ENCODE measurements at regions not wholly inside any gene's neighbourhood (a gene's known extent, or its start where the extent isn't known, plus 50 kb on each side); places are given as distances from the start of the nearest gene placed in this dataset.
A peak's percentile ranks its signal among the peaks of the same experiment; 100 is the strongest.

DNA sequence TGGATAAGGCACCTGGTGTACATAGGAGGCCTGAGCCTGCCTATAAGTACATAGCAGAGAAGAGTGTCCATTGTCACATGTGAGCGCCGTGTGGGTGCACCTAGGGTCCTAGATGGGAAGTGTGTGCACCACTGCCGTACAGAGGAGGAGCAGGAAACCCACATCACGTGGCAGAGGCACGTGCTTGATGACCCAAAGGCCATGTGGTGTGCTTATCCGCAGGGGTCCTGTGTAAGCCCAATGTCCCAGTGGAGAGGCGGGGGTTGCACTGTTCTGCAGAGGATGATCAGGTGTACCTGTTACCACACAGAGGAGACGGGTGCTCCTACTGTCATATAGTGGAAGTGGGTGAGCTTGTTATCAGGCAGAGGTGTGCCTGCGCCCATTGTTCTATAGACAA lies 354.1 kb upstream of the IRX2 start:
- Mint-ChIP-seq H3K4me1 (peaks cover 89% of the 10 kb centered on the region), H3K9me3 (peaks cover 6% of the 10 kb centered on the region; the same call in 1 of the 2 replicates), H3K36me3 (no peaks in the 10 kb centered on the region), H3K4me3 (no peak overlapping the region), H3K27me3 (ENCODE audit: low read depth) (peaks cover 44% of the 10 kb centered on the region), H3K27ac (no peak overlapping the region)
- TF ChIP-seq, protein P1, sequence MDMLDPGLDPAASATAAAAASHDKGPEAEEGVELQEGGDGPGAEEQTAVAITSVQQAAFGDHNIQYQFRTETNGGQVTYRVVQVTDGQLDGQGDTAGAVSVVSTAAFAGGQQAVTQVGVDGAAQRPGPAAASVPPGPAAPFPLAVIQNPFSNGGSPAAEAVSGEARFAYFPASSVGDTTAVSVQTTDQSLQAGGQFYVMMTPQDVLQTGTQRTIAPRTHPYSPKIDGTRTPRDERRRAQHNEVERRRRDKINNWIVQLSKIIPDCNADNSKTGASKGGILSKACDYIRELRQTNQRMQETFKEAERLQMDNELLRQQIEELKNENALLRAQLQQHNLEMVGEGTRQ (CRISPR knock-in tag; IDR thresholded peaks at IDR 0.05), result peak; percentile 68
- TF ChIP-seq, protein P2, sequence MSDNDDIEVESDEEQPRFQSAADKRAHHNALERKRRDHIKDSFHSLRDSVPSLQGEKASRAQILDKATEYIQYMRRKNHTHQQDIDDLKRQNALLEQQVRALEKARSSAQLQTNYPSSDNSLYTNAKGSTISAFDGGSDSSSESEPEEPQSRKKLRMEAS (CRISPR knock-in tag; IDR thresholded peaks at IDR 0.05), result peak; percentile 77; the same call in 1 of the 2 replicates
- TF ChIP-seq, protein P3, sequence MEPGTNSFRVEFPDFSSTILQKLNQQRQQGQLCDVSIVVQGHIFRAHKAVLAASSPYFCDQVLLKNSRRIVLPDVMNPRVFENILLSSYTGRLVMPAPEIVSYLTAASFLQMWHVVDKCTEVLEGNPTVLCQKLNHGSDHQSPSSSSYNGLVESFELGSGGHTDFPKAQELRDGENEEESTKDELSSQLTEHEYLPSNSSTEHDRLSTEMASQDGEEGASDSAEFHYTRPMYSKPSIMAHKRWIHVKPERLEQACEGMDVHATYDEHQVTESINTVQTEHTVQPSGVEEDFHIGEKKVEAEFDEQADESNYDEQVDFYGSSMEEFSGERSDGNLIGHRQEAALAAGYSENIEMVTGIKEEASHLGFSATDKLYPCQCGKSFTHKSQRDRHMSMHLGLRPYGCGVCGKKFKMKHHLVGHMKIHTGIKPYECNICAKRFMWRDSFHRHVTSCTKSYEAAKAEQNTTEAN (CRISPR knock-in tag; IDR thresholded peaks at IDR 0.05), result 0 out of 2 replicates have a peak, but pooled peaks have one; percentile 60
- TF ChIP-seq FOXP1 (CRISPR knock-in tag; IDR thresholded peaks at IDR 0.05; ENCODE audit: borderline replicate concordance) (0 out of 2 replicates have a peak, but pooled peaks have one; percentile 51), SP1 (CRISPR knock-in tag; conservative IDR thresholded peaks at IDR 0.05) (0 out of 2 replicates have a peak, but pooled peaks have one; percentile 25), FOXK1 (CRISPR knock-in tag; IDR thresholded peaks at IDR 0.05) (0 out of 2 replicates have a peak, but pooled peaks have one; percentile 41), MYBL2 (CRISPR knock-in tag; IDR thresholded peaks at IDR 0.05) (0 out of 2 replicates have a peak, but pooled peaks have one; percentile 39), ZNF416 (CRISPR knock-in tag; IDR thresholded peaks at IDR 0.05) (no peak)
- TF ChIP-seq, protein P4, sequence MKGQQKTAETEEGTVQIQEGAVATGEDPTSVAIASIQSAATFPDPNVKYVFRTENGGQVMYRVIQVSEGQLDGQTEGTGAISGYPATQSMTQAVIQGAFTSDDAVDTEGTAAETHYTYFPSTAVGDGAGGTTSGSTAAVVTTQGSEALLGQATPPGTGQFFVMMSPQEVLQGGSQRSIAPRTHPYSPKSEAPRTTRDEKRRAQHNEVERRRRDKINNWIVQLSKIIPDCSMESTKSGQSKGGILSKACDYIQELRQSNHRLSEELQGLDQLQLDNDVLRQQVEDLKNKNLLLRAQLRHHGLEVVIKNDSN (CRISPR knock-in tag; IDR thresholded peaks at IDR 0.05), result peak; percentile 67
- TF ChIP-seq, protein P5, sequence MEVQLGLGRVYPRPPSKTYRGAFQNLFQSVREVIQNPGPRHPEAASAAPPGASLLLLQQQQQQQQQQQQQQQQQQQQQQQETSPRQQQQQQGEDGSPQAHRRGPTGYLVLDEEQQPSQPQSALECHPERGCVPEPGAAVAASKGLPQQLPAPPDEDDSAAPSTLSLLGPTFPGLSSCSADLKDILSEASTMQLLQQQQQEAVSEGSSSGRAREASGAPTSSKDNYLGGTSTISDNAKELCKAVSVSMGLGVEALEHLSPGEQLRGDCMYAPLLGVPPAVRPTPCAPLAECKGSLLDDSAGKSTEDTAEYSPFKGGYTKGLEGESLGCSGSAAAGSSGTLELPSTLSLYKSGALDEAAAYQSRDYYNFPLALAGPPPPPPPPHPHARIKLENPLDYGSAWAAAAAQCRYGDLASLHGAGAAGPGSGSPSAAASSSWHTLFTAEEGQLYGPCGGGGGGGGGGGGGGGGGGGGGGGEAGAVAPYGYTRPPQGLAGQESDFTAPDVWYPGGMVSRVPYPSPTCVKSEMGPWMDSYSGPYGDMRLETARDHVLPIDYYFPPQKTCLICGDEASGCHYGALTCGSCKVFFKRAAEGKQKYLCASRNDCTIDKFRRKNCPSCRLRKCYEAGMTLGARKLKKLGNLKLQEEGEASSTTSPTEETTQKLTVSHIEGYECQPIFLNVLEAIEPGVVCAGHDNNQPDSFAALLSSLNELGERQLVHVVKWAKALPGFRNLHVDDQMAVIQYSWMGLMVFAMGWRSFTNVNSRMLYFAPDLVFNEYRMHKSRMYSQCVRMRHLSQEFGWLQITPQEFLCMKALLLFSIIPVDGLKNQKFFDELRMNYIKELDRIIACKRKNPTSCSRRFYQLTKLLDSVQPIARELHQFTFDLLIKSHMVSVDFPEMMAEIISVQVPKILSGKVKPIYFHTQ (CRISPR knock-in tag; IDR thresholded peaks at IDR 0.05), result no peak
- TF ChIP-seq, protein P6, sequence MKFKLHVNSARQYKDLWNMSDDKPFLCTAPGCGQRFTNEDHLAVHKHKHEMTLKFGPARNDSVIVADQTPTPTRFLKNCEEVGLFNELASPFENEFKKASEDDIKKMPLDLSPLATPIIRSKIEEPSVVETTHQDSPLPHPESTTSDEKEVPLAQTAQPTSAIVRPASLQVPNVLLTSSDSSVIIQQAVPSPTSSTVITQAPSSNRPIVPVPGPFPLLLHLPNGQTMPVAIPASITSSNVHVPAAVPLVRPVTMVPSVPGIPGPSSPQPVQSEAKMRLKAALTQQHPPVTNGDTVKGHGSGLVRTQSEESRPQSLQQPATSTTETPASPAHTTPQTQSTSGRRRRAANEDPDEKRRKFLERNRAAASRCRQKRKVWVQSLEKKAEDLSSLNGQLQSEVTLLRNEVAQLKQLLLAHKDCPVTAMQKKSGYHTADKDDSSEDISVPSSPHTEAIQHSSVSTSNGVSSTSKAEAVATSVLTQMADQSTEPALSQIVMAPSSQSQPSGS (CRISPR knock-in tag; IDR thresholded peaks at IDR 0.05; ENCODE audit: borderline replicate concordance, low read depth), result no peak
- TF ChIP-seq, protein P7, sequence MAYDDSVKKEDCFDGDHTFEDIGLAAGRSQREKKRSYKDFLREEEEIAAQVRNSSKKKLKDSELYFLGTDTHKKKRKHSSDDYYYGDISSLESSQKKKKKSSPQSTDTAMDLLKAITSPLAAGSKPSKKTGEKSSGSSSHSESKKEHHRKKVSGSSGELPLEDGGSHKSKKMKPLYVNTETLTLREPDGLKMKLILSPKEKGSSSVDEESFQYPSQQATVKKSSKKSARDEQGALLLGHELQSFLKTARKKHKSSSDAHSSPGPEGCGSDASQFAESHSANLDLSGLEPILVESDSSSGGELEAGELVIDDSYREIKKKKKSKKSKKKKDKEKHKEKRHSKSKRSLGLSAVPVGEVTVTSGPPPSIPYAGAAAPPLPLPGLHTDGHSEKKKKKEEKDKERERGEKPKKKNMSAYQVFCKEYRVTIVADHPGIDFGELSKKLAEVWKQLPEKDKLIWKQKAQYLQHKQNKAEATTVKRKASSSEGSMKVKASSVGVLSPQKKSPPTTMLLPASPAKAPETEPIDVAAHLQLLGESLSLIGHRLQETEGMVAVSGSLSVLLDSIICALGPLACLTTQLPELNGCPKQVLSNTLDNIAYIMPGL (CRISPR knock-in tag; IDR thresholded peaks at IDR 0.05), result no peak
- CTCF ChIA-PET, result interaction anchor here (2.8 kb wide), 1 partner anchor 91 kb away, joined by 9 read pairs; no protein-coding TSS in a partner anchor
- POLR2A ChIA-PET, result no interaction called here
- ATAC-seq (no peak), DNase-seq (ENCODE audit: low spot score) (no peak)

DNA sequence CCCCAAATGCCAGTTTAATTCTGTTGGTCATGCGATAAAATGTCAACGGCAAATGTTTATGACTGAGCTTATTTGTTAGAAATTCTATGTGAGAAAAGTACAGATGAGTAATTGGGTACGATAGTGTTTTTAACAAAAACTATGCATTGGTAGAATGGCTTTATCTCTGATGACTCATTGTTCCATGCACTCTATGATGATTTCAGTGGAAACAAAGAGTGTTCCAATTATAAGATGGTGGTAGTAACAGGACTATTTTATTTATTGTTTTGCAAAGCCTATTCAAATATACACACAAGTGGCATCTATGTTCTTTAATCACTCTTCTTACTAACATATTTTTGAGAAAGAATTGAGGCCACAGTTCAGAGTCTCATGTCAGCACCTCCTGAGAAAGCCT lies 353.7 kb upstream of the IRX2 start:
- peaks cover 44% of the 10 kb centered on the region for H3K27me3 Mint-ChIP-seq (ENCODE audit: low read depth)
- H3K9me3 Mint-ChIP-seq, result peaks cover 6% of the 10 kb centered on the region; the same call in 1 of the 2 replicates
- H3K36me3 Mint-ChIP-seq, result no peaks in the 10 kb centered on the region
- DNase-seq (ENCODE audit: low spot score), result no peak
- no peak overlapping the region for H3K27ac Mint-ChIP-seq
- no peak for ATAC-seq
- ChIA-PET POLR2A (interaction anchor here (0.7 kb wide), 1 partner anchor 21 kb away, joined by 3 read pairs; no protein-coding TSS in a partner anchor), CTCF (interaction anchor here (2.8 kb wide), 1 partner anchor 91 kb away, joined by 9 read pairs; no protein-coding TSS in a partner anchor)
- H3K4me1 Mint-ChIP-seq, result peaks cover 90% of the 10 kb centered on the region
- no peak overlapping the region for H3K4me3 Mint-ChIP-seq
- TF ChIP-seq, protein P8, sequence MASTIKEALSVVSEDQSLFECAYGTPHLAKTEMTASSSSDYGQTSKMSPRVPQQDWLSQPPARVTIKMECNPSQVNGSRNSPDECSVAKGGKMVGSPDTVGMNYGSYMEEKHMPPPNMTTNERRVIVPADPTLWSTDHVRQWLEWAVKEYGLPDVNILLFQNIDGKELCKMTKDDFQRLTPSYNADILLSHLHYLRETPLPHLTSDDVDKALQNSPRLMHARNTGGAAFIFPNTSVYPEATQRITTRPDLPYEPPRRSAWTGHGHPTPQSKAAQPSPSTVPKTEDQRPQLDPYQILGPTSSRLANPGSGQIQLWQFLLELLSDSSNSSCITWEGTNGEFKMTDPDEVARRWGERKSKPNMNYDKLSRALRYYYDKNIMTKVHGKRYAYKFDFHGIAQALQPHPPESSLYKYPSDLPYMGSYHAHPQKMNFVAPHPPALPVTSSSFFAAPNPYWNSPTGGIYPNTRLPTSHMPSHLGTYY (CRISPR knock-in tag; IDR thresholded peaks at IDR 0.05), result no peak
- TF ChIP-seq, protein P9, sequence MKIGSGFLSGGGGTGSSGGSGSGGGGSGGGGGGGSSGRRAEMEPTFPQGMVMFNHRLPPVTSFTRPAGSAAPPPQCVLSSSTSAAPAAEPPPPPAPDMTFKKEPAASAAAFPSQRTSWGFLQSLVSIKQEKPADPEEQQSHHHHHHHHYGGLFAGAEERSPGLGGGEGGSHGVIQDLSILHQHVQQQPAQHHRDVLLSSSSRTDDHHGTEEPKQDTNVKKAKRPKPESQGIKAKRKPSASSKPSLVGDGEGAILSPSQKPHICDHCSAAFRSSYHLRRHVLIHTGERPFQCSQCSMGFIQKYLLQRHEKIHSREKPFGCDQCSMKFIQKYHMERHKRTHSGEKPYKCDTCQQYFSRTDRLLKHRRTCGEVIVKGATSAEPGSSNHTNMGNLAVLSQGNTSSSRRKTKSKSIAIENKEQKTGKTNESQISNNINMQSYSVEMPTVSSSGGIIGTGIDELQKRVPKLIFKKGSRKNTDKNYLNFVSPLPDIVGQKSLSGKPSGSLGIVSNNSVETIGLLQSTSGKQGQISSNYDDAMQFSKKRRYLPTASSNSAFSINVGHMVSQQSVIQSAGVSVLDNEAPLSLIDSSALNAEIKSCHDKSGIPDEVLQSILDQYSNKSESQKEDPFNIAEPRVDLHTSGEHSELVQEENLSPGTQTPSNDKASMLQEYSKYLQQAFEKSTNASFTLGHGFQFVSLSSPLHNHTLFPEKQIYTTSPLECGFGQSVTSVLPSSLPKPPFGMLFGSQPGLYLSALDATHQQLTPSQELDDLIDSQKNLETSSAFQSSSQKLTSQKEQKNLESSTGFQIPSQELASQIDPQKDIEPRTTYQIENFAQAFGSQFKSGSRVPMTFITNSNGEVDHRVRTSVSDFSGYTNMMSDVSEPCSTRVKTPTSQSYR (CRISPR knock-in tag; IDR thresholded peaks at IDR 0.05), result no peak
- TF ChIP-seq, protein P10, sequence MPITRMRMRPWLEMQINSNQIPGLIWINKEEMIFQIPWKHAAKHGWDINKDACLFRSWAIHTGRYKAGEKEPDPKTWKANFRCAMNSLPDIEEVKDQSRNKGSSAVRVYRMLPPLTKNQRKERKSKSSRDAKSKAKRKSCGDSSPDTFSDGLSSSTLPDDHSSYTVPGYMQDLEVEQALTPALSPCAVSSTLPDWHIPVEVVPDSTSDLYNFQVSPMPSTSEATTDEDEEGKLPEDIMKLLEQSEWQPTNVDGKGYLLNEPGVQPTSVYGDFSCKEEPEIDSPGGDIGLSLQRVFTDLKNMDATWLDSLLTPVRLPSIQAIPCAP (CRISPR knock-in tag; IDR thresholded peaks at IDR 0.05), result no peak
- TF ChIP-seq, protein P11, sequence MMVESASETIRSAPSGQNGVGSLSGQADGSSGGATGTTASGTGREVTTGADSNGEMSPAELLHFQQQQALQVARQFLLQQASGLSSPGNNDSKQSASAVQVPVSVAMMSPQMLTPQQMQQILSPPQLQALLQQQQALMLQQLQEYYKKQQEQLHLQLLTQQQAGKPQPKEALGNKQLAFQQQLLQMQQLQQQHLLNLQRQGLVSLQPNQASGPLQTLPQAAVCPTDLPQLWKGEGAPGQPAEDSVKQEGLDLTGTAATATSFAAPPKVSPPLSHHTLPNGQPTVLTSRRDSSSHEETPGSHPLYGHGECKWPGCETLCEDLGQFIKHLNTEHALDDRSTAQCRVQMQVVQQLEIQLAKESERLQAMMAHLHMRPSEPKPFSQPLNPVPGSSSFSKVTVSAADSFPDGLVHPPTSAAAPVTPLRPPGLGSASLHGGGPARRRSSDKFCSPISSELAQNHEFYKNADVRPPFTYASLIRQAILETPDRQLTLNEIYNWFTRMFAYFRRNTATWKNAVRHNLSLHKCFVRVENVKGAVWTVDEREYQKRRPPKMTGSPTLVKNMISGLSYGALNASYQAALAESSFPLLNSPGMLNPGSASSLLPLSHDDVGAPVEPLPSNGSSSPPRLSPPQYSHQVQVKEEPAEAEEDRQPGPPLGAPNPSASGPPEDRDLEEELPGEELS (CRISPR knock-in tag; IDR thresholded peaks at IDR 0.05), result no peak

Measured in WTC11 (cell line).